Aorta (tissue), 5 donors: ENCODE measurements at regions not wholly inside any gene's neighbourhood (a gene's known extent, or its start where the extent isn't known, plus 50 kb on each side); places are given as distances from the start of the nearest gene placed in this dataset.

Source experiments
- ATAC-seq: fragments of 200-7000 bp; cut with Tn5 transposase; one replicate; pipeline ENCODE4 v1.9.1; 2022; ENCODE audit warnings: moderate library complexity; ENCODE audit not compliant: low FRiP score
- DNase-seq, 2 donors: peaks; one replicate each; pipeline ENCODE4 v3.0.0-alpha.2; 2020
- H3K27ac ChIP-seq, 2 donors: one replicate each; pipeline ENCODE4 v1.5.1; 2013; ENCODE audit warnings: low read length in 2 of 2, mild to moderate bottlenecking in 2 of 2, moderate library complexity in 2 of 2, control low read depth in 1 of 2, inconsistent platforms in 1 of 2, low read depth in 1 of 2
- H3K27me3 ChIP-seq, 2 donors: one replicate each; pipeline ENCODE4 v1.6.1; 2013; ENCODE audit warnings: control low read depth in 1 of 2, low read length in 1 of 2, mild to moderate bottlenecking in 1 of 2, moderate library complexity in 1 of 2; ENCODE audit not compliant: insufficient read depth in 2 of 2, control insufficient read depth in 1 of 2
- H3K36me3 ChIP-seq, 2 donors: one replicate each; pipeline ENCODE4 v1.6.1; 2013; ENCODE audit warnings: control low read depth in 1 of 2, low read length in 1 of 2, mild to moderate bottlenecking in 1 of 2; ENCODE audit not compliant: insufficient read depth in 2 of 2, control insufficient read depth in 1 of 2
- H3K4me1 ChIP-seq, 2 donors: one replicate each; pipeline ENCODE4 v1.6.1; 2013; ENCODE audit warnings: low read length in 2 of 2, control low read depth in 1 of 2, mild to moderate bottlenecking in 1 of 2, moderate library complexity in 1 of 2; ENCODE audit not compliant: insufficient read depth in 2 of 2, control insufficient read depth in 1 of 2
- H3K4me3 ChIP-seq, 2 donors: one replicate each; pipeline ENCODE4 v1.5.1; 2013; ENCODE audit warnings: low read length in 2 of 2, control low read depth in 1 of 2, mild to moderate bottlenecking in 1 of 2
- H3K9me3 ChIP-seq: one replicate; pipeline ENCODE4 v1.6.1; 2013; ENCODE audit warnings: mild to moderate bottlenecking, low read length; ENCODE audit not compliant: control insufficient read depth
- WGBS, 2 donors: extraction: QIAGEN DNeasy Blood & Tissue Kit; methylation state at CpG; one replicate each; pipeline ENCODE4 v1.1.7; 2013; 5-methylcytosine and 5-hydroxymethylcytosine counted together
- intact Hi-C, 2 donors: fragments of 100-400 bp; cut with DNase I; formaldehyde crosslinking; loops; one replicate each; pipeline versions ENCODE4 v1.14.2 to v1.15.0; 2022
- donor health status: healthy with polysubstance abuse.
- donor health status: Bipolar disorder and iron deficiency.
- donor health status: DM: no; HTN: no; CAD: no.
- donor health status: DM: no; HTN: no; CAD: no.
- donor health status: DM: yes; HTN: yes; CAD: no.

DNA sequence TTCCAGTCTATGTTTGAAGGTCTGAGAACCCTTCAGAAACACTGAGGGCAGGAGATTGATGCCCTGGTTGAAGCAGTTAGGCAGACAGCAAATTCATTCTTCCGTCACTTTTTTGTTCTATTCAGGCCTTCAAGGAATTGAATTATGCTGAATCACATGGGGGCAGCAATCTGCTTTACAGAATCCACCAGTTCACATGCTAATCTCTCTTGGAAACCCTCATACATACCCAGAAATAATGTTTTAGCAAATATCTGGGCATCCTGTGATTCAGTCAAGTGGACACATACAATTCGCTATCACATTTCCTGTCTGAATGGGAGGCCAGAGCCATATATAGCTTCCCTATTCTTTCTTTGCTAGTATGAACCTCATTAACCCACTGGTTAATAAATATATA lies 301.4 kb upstream of the CNTNAP5 start:
- WGBS, 2 donors: 20 to 31% methylated on average over 2 of the region's 2 CpGs
- intact Hi-C loops: no loop called here
- Histone ChIP-seq H3K4me3 (no peak overlapping the region), H3K4me1 (no peaks in the 10 kb centered on the region), H3K36me3 (no peaks in the 10 kb centered on the region), H3K27ac (no peak overlapping the region), H3K27me3 (no peaks in the 10 kb centered on the region), H3K9me3 (no peaks in the 10 kb centered on the region)
- no peak for ATAC-seq
- no peak for DNase-seq

DNA sequence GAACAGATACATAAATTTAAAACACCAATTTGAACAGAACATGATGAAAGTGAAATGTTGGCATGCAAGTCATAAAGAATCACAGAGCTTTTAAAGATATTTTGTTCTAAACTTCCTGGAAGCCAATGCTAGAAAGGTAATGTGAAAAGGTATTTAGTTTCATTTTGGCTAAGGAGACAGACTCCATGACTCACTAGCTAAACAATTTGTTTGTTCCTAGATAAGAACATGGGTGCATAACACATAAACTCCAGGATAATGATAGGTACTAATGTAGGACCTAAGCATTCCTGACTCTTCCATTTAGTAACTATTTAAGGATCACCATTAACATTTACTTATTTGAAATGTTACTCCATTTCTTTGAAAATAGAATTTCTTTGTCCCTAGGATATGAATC lies 292.5 kb upstream of the CNTNAP5 start:
- no peak overlapping the region for H3K4me3 ChIP-seq
- DNase-seq: no peak
- no peaks in the 10 kb centered on the region for H3K27me3 ChIP-seq
- intact Hi-C loops: no loop called here
- no peak for ATAC-seq
- no peaks in the 10 kb centered on the region for H3K4me1 ChIP-seq
- H3K36me3 ChIP-seq: no peaks in the 10 kb centered on the region
- no peak overlapping the region for H3K27ac ChIP-seq
- no peaks in the 10 kb centered on the region for H3K9me3 ChIP-seq

DNA sequence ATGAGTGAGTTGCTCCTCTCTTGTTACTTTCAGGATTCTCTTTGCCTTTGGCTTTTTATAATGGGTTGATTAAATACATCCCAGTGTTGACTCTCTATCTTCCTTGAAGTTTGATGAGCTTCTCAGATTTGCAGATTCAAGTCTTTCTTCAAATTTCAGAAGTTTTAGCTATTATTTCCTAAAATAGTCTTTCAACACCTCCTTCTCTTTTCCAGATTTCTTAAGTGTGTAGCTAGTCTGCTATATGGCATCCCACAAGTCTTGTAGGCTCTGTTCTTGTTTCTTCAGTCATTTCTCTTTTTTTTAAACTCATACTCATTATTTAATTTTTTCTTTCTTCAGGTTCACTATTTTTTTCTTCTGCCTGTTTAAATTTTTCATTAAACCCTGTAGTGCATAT lies 287.7 kb upstream of the CNTNAP5 start:
- H3K36me3 ChIP-seq: no peaks in the 10 kb centered on the region
- H3K4me3 ChIP-seq: no peak overlapping the region
- DNase-seq (no peak), ATAC-seq (no peak)
- H3K27me3 ChIP-seq: no peaks in the 10 kb centered on the region
- H3K27ac ChIP-seq: no peak overlapping the region
- intact Hi-C loops: no loop called here
- no peaks in the 10 kb centered on the region for H3K4me1 ChIP-seq
- no peaks in the 10 kb centered on the region for H3K9me3 ChIP-seq

DNA sequence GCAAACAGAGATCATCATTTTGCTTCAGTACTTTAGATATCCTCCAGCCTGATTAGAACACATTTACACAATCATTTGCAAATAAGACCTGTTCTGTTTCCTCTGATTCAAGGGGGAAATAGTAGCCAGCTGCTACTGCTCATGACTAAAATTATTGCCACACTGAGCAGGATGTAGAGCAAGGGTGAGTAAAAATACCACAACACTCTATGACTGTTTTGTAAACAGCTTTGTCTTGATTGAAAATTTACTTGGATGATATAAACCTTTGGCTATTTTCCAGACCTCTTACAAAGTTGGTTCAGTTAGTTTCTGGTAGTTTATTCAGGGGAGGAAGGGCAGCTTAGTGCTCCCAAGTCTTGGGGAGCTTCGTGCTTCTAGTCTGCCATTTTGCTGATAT lies 286.4 kb upstream of the CNTNAP5 start:
- WGBS, 2 donors: 9 to 19% methylated on average over 1 of the region's 1 CpG
- intact Hi-C loops: no loop called here
- Histone ChIP-seq H3K4me3 (no peak overlapping the region), H3K27me3 (no peaks in the 10 kb centered on the region), H3K36me3 (no peaks in the 10 kb centered on the region), H3K9me3 (no peaks in the 10 kb centered on the region), H3K4me1 (no peaks in the 10 kb centered on the region), H3K27ac (no peak overlapping the region)
- DNase-seq (no peak), ATAC-seq (no peak)

DNA sequence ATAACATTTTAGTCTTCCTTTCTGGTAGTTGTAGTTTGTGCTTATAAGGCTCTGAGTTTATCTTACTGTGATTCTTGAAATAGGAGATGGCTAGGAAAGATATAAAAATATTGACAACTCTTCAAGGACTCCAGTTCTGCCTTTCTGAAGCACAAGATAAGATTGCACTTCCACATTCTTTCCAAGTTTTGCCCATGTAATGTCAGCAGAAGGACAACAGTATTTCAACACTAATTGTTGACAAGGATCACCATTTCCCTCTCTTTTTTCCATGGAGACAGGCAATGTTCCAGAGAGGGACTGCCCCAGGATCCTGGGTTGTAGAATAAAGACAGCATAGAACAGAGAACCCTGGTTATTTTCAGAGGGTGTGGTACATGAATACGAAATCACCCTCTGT lies 279.1 kb upstream of the CNTNAP5 start:
- H3K27me3 ChIP-seq: no peaks in the 10 kb centered on the region
- intact Hi-C loops: no loop called here
- H3K36me3 ChIP-seq: no peaks in the 10 kb centered on the region
- no peaks in the 10 kb centered on the region for H3K4me1 ChIP-seq
- H3K27ac ChIP-seq: no peak overlapping the region
- DNase-seq: no peak
- no peak overlapping the region for H3K4me3 ChIP-seq
- WGBS, 2 donors: 66 to 75% methylated on average over 1 of the region's 1 CpG
- ATAC-seq: no peak
- H3K9me3 ChIP-seq: no peaks in the 10 kb centered on the region

DNA sequence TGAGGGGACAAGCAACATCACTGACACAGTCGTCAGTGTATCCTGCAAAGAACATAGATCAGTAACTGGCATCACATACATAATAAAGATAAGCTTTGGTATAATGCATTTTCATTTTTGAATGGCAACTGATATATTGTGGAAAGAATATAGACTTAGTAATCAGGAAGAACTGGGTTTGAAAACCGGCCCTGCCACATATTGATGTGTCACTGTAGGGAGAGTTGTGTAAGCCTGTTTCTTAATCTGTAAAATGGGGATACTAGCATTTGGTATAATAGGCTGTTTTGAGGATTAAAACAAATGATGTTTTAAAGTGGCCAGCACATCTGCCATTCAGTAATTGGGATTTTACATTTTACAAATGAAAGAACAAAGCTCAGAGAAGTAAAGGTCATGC lies 277.8 kb upstream of the CNTNAP5 start:
- Histone ChIP-seq H3K27me3 (no peaks in the 10 kb centered on the region), H3K4me1 (no peaks in the 10 kb centered on the region), H3K27ac (no peak overlapping the region), H3K4me3 (no peak overlapping the region), H3K36me3 (no peaks in the 10 kb centered on the region), H3K9me3 (no peaks in the 10 kb centered on the region)
- WGBS, 2 donors: 64 to 78% methylated on average over 2 of the region's 2 CpGs
- DNase-seq: no peak
- intact Hi-C loops: no loop called here
- ATAC-seq: no peak

DNA sequence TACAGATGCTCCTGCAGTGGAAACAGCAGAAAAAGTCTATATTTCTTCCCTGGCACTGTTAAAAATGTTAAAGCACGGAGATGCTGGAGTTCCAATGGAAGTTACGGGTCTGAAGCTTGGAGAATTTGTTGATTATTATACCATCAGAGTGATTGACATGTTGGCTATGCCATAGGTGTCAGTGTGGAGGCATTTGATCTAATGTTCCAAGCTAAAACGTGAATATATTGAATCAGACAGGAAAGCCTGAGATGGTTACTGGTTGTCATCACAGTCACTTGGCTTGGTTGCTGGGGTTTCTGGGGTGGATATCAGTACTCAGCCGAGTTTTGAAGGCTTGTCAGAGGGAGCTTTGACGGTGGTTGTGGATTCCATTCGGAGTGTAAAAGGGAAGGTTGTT lies 262.9 kb upstream of the CNTNAP5 start:
- Histone ChIP-seq H3K36me3 (no peaks in the 10 kb centered on the region), H3K27me3 (no peaks in the 10 kb centered on the region), H3K4me1 (no peaks in the 10 kb centered on the region), H3K4me3 (no peak overlapping the region), H3K27ac (no peak overlapping the region), H3K9me3 (no peaks in the 10 kb centered on the region)
- DNase-seq (no peak), ATAC-seq (no peak)
- intact Hi-C loops: no loop called here
- WGBS, 2 donors: 83 to 85% methylated on average over 6 of the region's 6 CpGs

DNA sequence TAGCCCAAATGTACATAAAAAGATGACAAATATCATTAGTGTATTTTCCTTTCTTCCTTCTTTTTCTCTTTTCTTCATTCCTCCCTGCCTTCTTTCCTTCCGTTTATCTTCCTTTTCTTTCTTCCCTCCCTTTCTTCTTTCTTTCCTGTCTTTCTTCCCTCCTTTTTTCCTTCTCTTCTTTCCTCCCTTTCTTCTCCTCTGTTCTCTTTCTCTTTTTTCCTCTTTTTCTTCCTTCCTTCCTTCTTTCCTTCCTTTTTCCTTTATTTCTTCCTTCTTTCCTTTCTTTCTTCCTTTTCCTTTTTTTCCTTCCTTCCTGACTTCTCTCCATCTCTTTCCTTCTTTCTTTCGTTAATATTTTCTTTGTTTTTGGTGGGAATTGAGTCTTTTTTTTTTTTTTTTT lies 256.9 kb upstream of the CNTNAP5 start:
- Histone ChIP-seq H3K4me3 (no peak overlapping the region), H3K27ac (no peak overlapping the region), H3K9me3 (no peaks in the 10 kb centered on the region), H3K36me3 (no peaks in the 10 kb centered on the region), H3K4me1 (no peaks in the 10 kb centered on the region), H3K27me3 (no peaks in the 10 kb centered on the region)
- intact Hi-C loops: no loop called here
- ATAC-seq (no peak), DNase-seq (no peak)
- 74 to 76% methylated on average over 2 of the region's 2 CpGs for WGBS, 2 donors

DNA sequence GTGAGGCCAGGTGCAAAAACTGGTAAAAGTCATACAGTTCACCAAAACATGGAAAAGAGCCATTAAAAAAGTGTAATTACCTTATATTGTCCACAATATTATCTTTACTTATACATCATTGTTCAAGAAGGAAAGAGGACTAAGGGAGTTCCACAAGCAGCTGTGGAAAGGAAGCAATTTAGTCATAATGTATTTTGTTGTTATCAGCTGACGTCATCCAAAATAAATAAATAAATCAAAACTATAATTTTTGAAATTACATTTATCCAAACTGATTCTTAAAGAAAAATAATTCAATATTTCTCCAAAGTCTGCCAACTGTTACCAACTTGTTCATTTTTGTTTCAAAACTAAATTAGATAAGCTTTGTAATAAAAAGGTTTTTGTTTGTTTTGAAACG lies 256.1 kb upstream of the CNTNAP5 start:
- DNase-seq: no peak
- 23 to 24% methylated on average over 2 of the region's 2 CpGs for WGBS, 2 donors
- no peak for ATAC-seq
- no peaks in the 10 kb centered on the region for H3K36me3 ChIP-seq
- H3K27ac ChIP-seq: no peak overlapping the region
- no peaks in the 10 kb centered on the region for H3K27me3 ChIP-seq
- no peaks in the 10 kb centered on the region for H3K4me1 ChIP-seq
- H3K9me3 ChIP-seq: no peaks in the 10 kb centered on the region
- no peak overlapping the region for H3K4me3 ChIP-seq
- intact Hi-C loops: no loop called here
